OCI-M2 (cell line): ENCODE measurements at regions not wholly inside any gene's neighbourhood (a gene's known extent, or its start where the extent isn't known, plus 50 kb on each side); places are given as distances from the start of the nearest gene placed in this dataset.
"Not testable (repeated sequence)": the region's sequence is repeated elsewhere in the genome, so short reads cannot be mapped to it uniquely, and the experiment has no call there.

ENCODE experiments used
- DNase-seq: peaks from one replicate; lab custom pipeline; 2025; ENCODE audit not compliant: unreplicated experiment; lab: John Stamatoyannopoulos, UW

GRCh38 chr7:112592565-112593263, 111.9 kb downstream of the LSMEM1 start:
- not testable (repeated sequence) for DNase-seq

DNA sequence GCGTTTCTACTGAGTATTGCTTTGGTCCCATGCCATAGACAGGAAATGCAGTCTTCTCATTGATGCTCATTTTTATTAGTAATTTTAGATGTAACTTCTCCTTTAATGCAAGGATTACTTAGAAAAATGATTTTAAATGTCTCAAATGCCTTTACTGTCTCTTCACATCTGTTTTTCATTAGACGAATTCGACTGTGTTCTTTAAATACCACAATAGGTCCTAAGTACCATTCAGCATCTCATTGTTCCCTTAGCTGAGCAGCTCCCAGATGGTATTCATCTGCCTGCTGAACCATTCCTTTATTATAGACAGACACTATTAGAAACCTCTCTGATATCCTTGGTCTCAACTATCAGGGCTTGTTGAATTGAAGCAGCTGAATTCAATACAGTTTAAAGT, 113.6 kb downstream of the LSMEM1 start:
- no peak for DNase-seq

DNA sequence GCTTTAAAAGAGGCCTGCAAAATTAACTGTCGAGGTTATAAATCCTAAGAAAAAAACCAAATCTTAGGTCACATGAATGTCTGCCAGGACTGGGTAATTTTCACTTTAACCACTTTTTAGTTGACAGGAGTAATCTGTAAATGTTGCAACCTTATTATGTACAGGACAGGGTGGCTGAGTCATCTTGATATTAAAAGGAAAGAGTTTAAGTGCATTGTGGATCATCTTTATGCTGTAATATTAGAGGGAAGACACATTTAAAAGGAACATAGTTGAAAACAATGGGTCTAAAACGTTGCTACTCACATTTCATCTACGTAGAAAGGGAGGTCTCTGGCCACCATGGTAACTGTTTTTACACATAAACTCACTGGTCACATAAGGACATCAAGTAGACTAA, 115.5 kb downstream of the LSMEM1 start:
- no peak for DNase-seq

DNA sequence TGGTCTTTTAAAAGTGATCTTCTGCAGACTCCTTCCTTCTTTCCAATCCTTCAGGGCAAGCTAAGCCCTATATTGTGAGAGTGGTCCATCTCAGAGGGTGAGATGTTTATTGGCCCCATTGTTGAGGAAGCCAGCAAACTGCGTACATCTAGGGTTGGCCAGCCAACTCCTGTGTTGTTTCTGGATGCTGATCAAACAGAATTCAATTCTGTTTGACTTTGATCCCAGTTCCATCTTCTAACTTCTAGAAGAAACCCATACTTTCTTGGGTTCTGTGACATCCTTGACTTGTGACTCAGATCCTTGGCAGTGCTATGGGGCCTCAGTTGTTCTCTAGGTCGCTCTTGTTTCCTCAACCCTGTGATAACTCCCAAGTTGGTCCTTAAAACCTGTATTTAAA, 116.2 kb downstream of the LSMEM1 start:
- DNase-seq = no peak

DNA sequence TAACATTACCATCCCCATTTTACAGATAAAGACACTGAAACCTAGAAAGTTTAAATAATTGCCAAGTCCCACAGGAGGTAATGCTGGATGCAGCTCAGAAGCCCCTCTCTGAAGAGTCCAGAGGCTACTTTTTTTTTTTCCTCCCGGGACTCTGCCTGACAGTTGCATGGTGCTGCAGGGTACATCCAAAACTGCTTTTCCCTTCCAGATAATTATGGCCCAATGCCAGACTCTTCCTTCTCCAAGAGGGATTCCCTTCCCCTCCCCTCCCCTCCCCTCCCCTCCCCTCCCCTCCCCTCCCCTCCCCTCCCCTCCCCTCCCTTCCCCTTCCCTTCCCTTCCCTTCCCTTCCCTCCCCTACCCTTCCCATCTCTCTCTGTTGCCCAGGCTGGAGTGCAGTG, 122.9 kb downstream of the LSMEM1 start:
- no peak for DNase-seq

- DNase-seq = no peak
These were observed 129.8 kb downstream of the LSMEM1 start for GRCh38 chr7:112610636-112611035.

GRCh38 chr7:112615701-112616100, 134.9 kb downstream of the LSMEM1 start:
- no peak for DNase-seq

- DNase-seq = no peak
These were observed 135.5 kb downstream of the LSMEM1 start for GRCh38 chr7:112616295-112616694.

GRCh38 chr7:112619343-112619742, 138.6 kb downstream of the LSMEM1 start:
- no peak for DNase-seq

DNA sequence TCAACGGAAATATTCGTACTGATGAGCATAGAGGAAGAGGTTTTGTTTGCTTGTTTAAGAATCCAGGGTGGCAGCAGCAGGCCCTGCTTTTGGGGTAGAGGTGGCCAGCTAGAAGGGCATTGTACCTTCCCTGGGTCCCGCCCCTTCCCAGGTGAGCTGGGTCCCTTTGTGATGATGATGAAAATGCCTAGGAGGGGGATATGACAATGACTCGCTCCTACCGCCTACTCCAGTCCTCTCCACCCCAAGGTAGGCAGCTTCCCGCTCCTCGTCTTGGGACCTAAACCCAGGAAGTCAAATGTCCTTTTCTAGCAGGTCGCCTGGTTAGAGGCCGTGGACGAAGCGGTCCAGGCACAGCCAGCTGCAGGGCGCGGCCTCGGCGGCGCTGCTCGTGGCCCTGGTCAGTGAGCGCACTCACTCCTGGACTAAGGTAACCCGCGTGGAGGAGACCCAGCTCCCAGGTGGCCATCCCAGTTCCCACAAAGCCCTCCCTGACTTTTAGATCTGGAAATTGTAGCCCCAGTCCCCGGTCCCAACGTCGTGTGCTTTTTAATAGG, 141.4 kb downstream of the LSMEM1 start:
- no peak for DNase-seq

GRCh38 chr7:112624416-112624815, 143.6 kb downstream of the LSMEM1 start:
- DNase-seq = no peak

- no peak for DNase-seq
These were observed 149.8 kb downstream of the LSMEM1 start for GRCh38 chr7:112630565-112630964.

- no peak for DNase-seq
These were observed 153.3 kb downstream of the LSMEM1 start for GRCh38 chr7:112634107-112634506.

DNA sequence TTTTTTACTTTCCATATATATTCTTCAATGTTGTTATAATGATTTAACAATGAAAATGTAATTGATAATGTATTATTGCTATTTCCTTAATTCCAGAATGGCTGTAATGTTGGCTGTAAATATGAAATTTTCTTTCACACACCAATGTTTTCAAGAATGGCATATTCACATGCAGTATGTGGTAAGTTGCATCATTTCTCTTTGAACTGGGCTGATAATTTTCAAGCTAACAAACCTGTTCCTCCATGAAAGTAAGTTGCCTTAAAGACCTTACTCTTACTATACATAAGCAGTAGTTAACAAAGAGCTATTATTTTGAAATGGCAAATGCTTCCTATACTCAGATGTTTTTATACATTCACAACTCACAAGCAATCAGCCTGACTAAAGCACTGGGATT, 154.5 kb downstream of the TMEM168 start:
- no peak for DNase-seq

- no peak for DNase-seq
These were observed 151.4 kb downstream of the TMEM168 start for GRCh38 chr7:112638675-112639400.

DNA sequence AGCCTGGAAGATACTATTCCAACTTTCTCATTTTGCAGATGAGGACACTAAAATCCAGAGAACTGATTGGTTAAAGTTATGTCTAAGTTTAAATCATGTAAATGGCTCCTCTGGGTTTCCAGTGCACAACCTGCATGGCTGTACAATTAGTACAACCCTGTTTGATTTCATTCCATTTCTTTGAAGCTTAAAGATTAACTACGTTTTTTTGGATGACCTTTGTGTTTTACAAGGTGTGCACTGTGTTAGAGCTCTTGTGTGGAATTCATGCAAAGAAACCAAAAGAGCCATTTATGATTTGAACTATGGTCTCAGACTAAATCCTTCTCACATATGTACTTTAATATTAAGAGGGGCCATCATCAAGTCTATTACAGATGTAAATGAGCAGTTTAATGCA, 149.5 kb downstream of the TMEM168 start:
- DNase-seq = no peak

- DNase-seq = no peak
These were observed 143.4 kb downstream of the TMEM168 start for GRCh38 chr7:112646783-112647182.

DNA sequence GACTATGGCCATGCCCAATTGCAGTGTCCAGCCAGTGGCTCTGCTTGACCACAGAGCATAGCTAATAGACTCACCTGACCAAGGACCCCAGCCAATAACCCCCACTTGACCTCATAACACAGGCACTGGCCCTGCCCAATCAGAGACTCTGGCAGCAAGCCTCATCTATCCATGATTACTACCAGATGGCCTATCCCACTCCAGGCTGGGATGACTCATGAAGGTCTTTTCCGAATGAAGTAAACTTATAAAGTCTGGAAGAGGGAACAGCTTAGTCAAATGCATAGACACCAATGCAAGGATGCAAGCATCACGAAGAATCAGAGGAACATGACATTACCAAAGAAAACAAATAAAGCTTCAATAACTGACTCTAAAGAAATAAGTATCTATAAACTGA, 141.4 kb downstream of the TMEM168 start:
- no peak for DNase-seq

- DNase-seq = no peak
These were observed 140.6 kb downstream of the TMEM168 start for GRCh38 chr7:112649560-112649959.

GRCh38 chr7:112654322-112655216, 135.6 kb downstream of the TMEM168 start:
- no peak for DNase-seq

- DNase-seq = no peak
These were observed 124.5 kb downstream of the TMEM168 start for GRCh38 chr7:112665709-112666108.
